ENCODE measurements at regions not wholly inside any gene's neighbourhood (a gene's known extent, or its start where the extent isn't known, plus 50 kb on each side); places are given as distances from the start of the nearest gene placed in this dataset.

DNA sequence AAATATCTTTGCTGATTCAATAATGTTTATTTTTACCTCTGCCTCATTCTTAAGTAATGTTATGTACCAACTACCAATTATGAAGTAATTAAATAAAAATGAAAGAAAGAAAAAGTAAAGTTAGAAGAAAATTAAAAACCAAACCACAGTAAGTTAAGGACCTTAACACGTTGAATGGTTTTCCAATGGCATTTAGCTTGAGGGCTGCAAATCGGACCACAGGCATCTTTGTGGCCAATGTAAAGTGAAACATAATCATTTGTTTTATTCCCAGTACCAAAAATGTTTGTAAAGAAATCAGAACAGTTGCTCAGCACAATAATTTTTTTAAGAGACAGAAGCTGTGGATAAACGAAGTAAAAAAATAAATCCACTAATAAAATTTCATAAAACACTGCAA is 1455.5 kb upstream of the ZEB2 start:
- H3K4me3 ChIP-seq (ENCODE audit: low read depth in 1 of 5, low read length in 5 of 5) = no peak overlapping the region
- no peaks in the 10 kb centered on the region for H3K27me3 ChIP-seq (ENCODE audit: control insufficient read depth in 5 of 5, insufficient read depth in 4 of 5, low read length in 5 of 5)
- no peaks in the 10 kb centered on the region for H3K36me3 ChIP-seq (ENCODE audit: control insufficient read depth in 5 of 5, insufficient read depth in 5 of 5, low read length in 5 of 5)
- no peak overlapping the region for H3K9ac ChIP-seq (ENCODE audit: low read length in 5 of 5)
- no peak overlapping the region for H3K27ac ChIP-seq (ENCODE audit: low read depth, low read length)
- no peaks in the 10 kb centered on the region for H3K9me3 ChIP-seq (ENCODE audit: control insufficient read depth in 5 of 5, low read length in 5 of 5)
- H3K4me1 ChIP-seq (ENCODE audit: control insufficient read depth in 5 of 5, insufficient read depth in 5 of 5, low read length in 5 of 5) = no peaks in the 10 kb centered on the region

GRCh38 chr2:145961846-145962245 is 1441.9 kb upstream of the ZEB2 start:
- no peak overlapping the region for H3K4me3 ChIP-seq (ENCODE audit: low read depth in 1 of 5, low read length in 5 of 5)
- H3K4me1 ChIP-seq (ENCODE audit: control insufficient read depth in 5 of 5, insufficient read depth in 5 of 5, low read length in 5 of 5) = peaks cover 0 to 6% (median 3%) of the 10 kb centered on the region in 5 donors
- peaks cover 0 to 12% (median 5%) of the 10 kb centered on the region in 5 donors for H3K9me3 ChIP-seq (ENCODE audit: control insufficient read depth in 5 of 5, low read length in 5 of 5)
- no peak overlapping the region for H3K27ac ChIP-seq (ENCODE audit: low read depth, low read length)
- H3K9ac ChIP-seq (ENCODE audit: low read length in 5 of 5) = no peak overlapping the region
- no peaks in the 10 kb centered on the region for H3K27me3 ChIP-seq (ENCODE audit: control insufficient read depth in 5 of 5, insufficient read depth in 4 of 5, low read length in 5 of 5)
- no peaks in the 10 kb centered on the region for H3K36me3 ChIP-seq (ENCODE audit: control insufficient read depth in 5 of 5, insufficient read depth in 5 of 5, low read length in 5 of 5)

- Histone ChIP-seq H3K9me3 (ENCODE audit: control insufficient read depth in 5 of 5, low read length in 5 of 5) (peaks cover 3 to 23% (median 12%) of the 10 kb centered on the region in 5 donors), H3K36me3 (ENCODE audit: control insufficient read depth in 5 of 5, insufficient read depth in 5 of 5, low read length in 5 of 5) (no peaks in the 10 kb centered on the region), H3K27me3 (ENCODE audit: control insufficient read depth in 5 of 5, insufficient read depth in 4 of 5, low read length in 5 of 5) (no peaks in the 10 kb centered on the region), H3K9ac (ENCODE audit: low read length in 5 of 5) (no peak overlapping the region), H3K4me1 (ENCODE audit: control insufficient read depth in 5 of 5, insufficient read depth in 5 of 5, low read length in 5 of 5) (peaks cover 0 to 6% (median 3%) of the 10 kb centered on the region in 5 donors), H3K27ac (ENCODE audit: low read depth, low read length) (no peak overlapping the region), H3K4me3 (ENCODE audit: low read depth in 1 of 5, low read length in 5 of 5) (no peak overlapping the region)
Measured at GRCh38 chr2:145960479-145961163, 1440.7 kb upstream of the ZEB2 start.

DNA sequence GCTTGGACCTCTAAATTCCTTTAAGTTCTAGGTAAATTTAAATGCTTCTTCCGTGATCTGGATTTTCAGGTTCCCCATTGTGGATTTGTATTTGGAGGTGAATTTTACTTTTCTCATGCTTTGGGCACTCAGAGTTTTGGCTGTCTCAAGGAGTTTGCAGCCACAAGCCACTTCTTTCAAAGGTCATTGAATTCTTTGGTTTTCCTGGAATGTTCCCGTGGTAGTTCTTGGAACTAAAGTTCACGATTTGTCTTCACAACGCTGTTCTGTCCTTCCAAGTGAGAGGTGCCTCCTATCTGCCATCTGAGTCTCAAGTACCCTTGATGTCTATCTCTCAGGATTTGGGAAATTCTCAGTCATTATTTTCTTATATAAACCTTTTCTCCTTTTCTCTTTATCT is 1438.7 kb upstream of the ZEB2 start:
- Histone ChIP-seq H3K27ac (ENCODE audit: low read depth, low read length) (no peak overlapping the region), H3K4me1 (ENCODE audit: control insufficient read depth in 5 of 5, insufficient read depth in 5 of 5, low read length in 5 of 5) (peaks cover 0 to 6% (median 3%) of the 10 kb centered on the region in 5 donors), H3K9ac (ENCODE audit: low read length in 5 of 5) (no peak overlapping the region), H3K36me3 (ENCODE audit: control insufficient read depth in 5 of 5, insufficient read depth in 5 of 5, low read length in 5 of 5) (no peaks in the 10 kb centered on the region), H3K9me3 (ENCODE audit: control insufficient read depth in 5 of 5, low read length in 5 of 5) (peaks cover 4 to 31% (median 13%) of the 10 kb centered on the region in 5 donors), H3K27me3 (ENCODE audit: control insufficient read depth in 5 of 5, insufficient read depth in 4 of 5, low read length in 5 of 5) (no peaks in the 10 kb centered on the region), H3K4me3 (ENCODE audit: low read depth in 1 of 5, low read length in 5 of 5) (no peak overlapping the region)

- Histone ChIP-seq H3K9ac (ENCODE audit: low read length in 5 of 5) (no peak overlapping the region), H3K4me3 (ENCODE audit: low read depth in 1 of 5, low read length in 5 of 5) (peak overlapping the region in 2 of 5 donors; percentile 17 to 44), H3K9me3 (ENCODE audit: control insufficient read depth in 5 of 5, low read length in 5 of 5) (peaks cover 4 to 34% (median 17%) of the 10 kb centered on the region in 5 donors), H3K27me3 (ENCODE audit: control insufficient read depth in 5 of 5, insufficient read depth in 4 of 5, low read length in 5 of 5) (no peaks in the 10 kb centered on the region), H3K36me3 (ENCODE audit: control insufficient read depth in 5 of 5, insufficient read depth in 5 of 5, low read length in 5 of 5) (no peaks in the 10 kb centered on the region), H3K27ac (ENCODE audit: low read depth, low read length) (no peak overlapping the region), H3K4me1 (ENCODE audit: control insufficient read depth in 5 of 5, insufficient read depth in 5 of 5, low read length in 5 of 5) (peaks cover 0 to 6% (median 3%) of the 10 kb centered on the region in 5 donors)
Measured at GRCh38 chr2:145957929-145958328, 1438.0 kb upstream of the ZEB2 start.

- Histone ChIP-seq H3K27ac (ENCODE audit: low read depth, low read length) (no peak overlapping the region), H3K4me3 (ENCODE audit: low read depth in 1 of 5, low read length in 5 of 5) (no peak overlapping the region), H3K4me1 (ENCODE audit: control insufficient read depth in 5 of 5, insufficient read depth in 5 of 5, low read length in 5 of 5) (no peaks in the 10 kb centered on the region), H3K9me3 (ENCODE audit: control insufficient read depth in 5 of 5, low read length in 5 of 5) (peaks cover 0 to 5% (median 0%) of the 10 kb centered on the region in 5 donors), H3K9ac (ENCODE audit: low read length in 5 of 5) (no peak overlapping the region), H3K27me3 (ENCODE audit: control insufficient read depth in 5 of 5, insufficient read depth in 4 of 5, low read length in 5 of 5) (no peaks in the 10 kb centered on the region), H3K36me3 (ENCODE audit: control insufficient read depth in 5 of 5, insufficient read depth in 5 of 5, low read length in 5 of 5) (no peaks in the 10 kb centered on the region)
Measured at GRCh38 chr2:145939949-145940348, 1420.0 kb upstream of the ZEB2 start.

GRCh38 chr2:145935016-145935415 is 1415.1 kb upstream of the ZEB2 start:
- no peaks in the 10 kb centered on the region for H3K27me3 ChIP-seq (ENCODE audit: control insufficient read depth in 5 of 5, insufficient read depth in 4 of 5, low read length in 5 of 5)
- no peaks in the 10 kb centered on the region for H3K9me3 ChIP-seq (ENCODE audit: control insufficient read depth in 5 of 5, low read length in 5 of 5)
- H3K27ac ChIP-seq (ENCODE audit: low read depth, low read length) = no peak overlapping the region
- no peaks in the 10 kb centered on the region for H3K36me3 ChIP-seq (ENCODE audit: control insufficient read depth in 5 of 5, insufficient read depth in 5 of 5, low read length in 5 of 5)
- H3K4me3 ChIP-seq (ENCODE audit: low read depth in 1 of 5, low read length in 5 of 5) = no peak overlapping the region
- H3K4me1 ChIP-seq (ENCODE audit: control insufficient read depth in 5 of 5, insufficient read depth in 5 of 5, low read length in 5 of 5) = no peaks in the 10 kb centered on the region
- H3K9ac ChIP-seq (ENCODE audit: low read length in 5 of 5) = no peak overlapping the region

DNA sequence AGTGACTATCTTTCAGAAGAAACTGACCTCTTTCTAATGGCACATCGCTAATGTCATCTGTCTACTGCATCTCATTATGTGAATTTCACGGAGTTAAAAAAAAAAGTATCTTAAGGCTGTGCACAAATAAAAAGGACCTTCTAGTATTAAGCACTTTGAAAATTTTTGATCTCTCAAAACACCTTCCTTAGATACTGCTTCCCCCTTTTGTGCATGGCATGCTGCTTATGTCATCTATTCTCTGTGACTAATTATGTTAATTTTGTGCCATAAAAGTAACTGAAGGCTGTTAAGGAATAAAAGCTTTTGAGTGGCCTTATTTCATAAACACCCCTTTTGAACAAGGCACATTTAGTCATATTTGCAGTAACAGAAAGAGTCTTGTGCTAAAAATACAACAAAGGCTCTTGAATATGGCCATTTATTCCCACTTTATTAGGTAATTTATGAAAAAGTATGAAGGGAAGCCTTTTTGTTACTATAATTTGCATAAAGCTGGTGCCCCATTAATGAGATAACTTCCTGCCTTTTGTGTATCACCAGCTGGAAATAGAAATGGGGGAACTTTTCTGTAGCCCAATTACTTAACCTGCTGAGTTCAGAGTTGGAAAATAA is 1412.0 kb upstream of the ZEB2 start:
- H3K9ac ChIP-seq (ENCODE audit: low read length in 5 of 5) = no peak overlapping the region
- H3K9me3 ChIP-seq (ENCODE audit: control insufficient read depth in 5 of 5, low read length in 5 of 5) = no peaks in the 10 kb centered on the region

DNA sequence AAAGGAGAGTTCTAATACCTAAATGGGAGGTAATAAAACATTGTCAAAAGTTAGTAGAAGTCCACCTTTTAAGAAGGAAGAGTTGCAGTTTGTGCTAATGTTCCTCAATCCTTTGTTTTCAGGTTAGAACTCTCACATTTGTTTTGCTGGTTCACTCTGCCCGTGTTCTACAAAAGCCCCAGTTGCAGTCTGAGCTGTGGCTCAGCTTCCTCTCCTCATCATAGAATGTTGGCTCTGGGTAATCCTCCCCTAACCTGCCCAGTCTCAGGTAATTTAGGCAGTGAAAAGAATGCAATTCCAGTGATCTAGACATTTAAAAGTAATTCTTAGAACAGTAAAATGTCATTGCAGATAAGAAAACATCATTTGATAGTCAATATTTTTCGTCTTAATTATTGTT is 1410.4 kb upstream of the ZEB2 start:
- Histone ChIP-seq H3K4me3 (ENCODE audit: low read depth in 1 of 5, low read length in 5 of 5) (no peak overlapping the region), H3K9ac (ENCODE audit: low read length in 5 of 5) (no peak overlapping the region), H3K27ac (ENCODE audit: low read depth, low read length) (no peak overlapping the region), H3K4me1 (ENCODE audit: control insufficient read depth in 5 of 5, insufficient read depth in 5 of 5, low read length in 5 of 5) (peaks cover 0 to 5% (median 0%) of the 10 kb centered on the region in 5 donors), H3K36me3 (ENCODE audit: control insufficient read depth in 5 of 5, insufficient read depth in 5 of 5, low read length in 5 of 5) (no peaks in the 10 kb centered on the region), H3K9me3 (ENCODE audit: control insufficient read depth in 5 of 5, low read length in 5 of 5) (no peaks in the 10 kb centered on the region), H3K27me3 (ENCODE audit: control insufficient read depth in 5 of 5, insufficient read depth in 4 of 5, low read length in 5 of 5) (no peaks in the 10 kb centered on the region)

More for the DNA sequence above, 1412.0 kb upstream of the ZEB2 start:
- no peak overlapping the region for H3K4me3 ChIP-seq (ENCODE audit: low read depth in 1 of 5, low read length in 5 of 5)
- no peak overlapping the region for H3K27ac ChIP-seq (ENCODE audit: low read depth, low read length)
- peaks cover 0 to 5% (median 0%) of the 10 kb centered on the region in 5 donors for H3K4me1 ChIP-seq (ENCODE audit: control insufficient read depth in 5 of 5, insufficient read depth in 5 of 5, low read length in 5 of 5)
- no peaks in the 10 kb centered on the region for H3K36me3 ChIP-seq (ENCODE audit: control insufficient read depth in 5 of 5, insufficient read depth in 5 of 5, low read length in 5 of 5)
- no peaks in the 10 kb centered on the region for H3K27me3 ChIP-seq (ENCODE audit: control insufficient read depth in 5 of 5, insufficient read depth in 4 of 5, low read length in 5 of 5)

DNA sequence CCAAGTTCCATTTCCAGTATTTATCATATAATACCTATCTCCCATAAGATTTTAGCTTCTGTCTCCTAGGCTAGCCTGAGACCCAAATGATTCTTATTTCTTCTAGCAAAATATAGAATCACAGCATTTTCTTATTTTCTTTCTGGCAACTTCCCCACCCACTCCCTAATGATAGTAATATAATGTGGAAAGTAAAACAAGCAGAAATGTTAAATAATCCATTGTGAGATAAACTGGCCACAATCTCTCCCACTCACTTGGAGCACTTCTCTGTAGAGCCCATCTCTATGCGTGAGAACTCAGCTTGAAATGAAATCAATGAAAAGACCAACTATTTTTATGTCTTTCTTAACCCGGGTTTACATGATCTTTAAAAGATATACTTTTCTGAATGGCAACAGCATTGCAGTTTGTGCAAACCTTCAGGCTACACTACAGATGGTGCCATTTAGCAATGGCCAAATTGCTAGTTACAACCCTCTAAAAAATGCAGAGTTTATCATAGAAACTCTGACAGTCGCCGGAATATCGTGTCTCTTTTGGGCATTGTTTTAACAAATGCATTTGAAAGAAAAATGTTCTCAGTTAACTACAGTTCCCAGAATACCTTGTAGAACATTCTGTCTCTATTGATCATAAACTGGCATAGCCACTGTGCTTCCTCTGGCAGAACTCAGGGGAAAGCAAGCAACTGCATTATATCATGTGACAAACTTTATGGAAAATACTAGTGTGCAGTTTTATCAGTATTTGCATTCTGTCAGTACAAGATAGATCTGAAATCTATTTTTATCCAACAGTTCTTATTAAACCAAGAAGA is 1407.4 kb upstream of the ZEB2 start:
- peaks cover 0 to 5% (median 0%) of the 10 kb centered on the region in 5 donors for H3K4me1 ChIP-seq (ENCODE audit: control insufficient read depth in 5 of 5, insufficient read depth in 5 of 5, low read length in 5 of 5)
- no peaks in the 10 kb centered on the region for H3K9me3 ChIP-seq (ENCODE audit: control insufficient read depth in 5 of 5, low read length in 5 of 5)
- H3K9ac ChIP-seq (ENCODE audit: low read length in 5 of 5) = no peak overlapping the region
- no peaks in the 10 kb centered on the region for H3K27me3 ChIP-seq (ENCODE audit: control insufficient read depth in 5 of 5, insufficient read depth in 4 of 5, low read length in 5 of 5)
- no peaks in the 10 kb centered on the region for H3K36me3 ChIP-seq (ENCODE audit: control insufficient read depth in 5 of 5, insufficient read depth in 5 of 5, low read length in 5 of 5)
- H3K27ac ChIP-seq (ENCODE audit: low read depth, low read length) = no peak overlapping the region
- H3K4me3 ChIP-seq (ENCODE audit: low read depth in 1 of 5, low read length in 5 of 5) = no peak overlapping the region
